ENCODE measurements at regions not wholly inside any gene's neighbourhood (a gene's known extent, or its start where the extent isn't known, plus 50 kb on each side); places are given as distances from the start of the nearest gene placed in this dataset.

GRCh38 chr15:45794712-45795439, 160.0 kb downstream of the SQOR start:
- in situ Hi-C loops (cut with MboI) = no loop called here
- no peaks in the 10 kb centered on the region for H3K27me3 ChIP-seq (replicated peaks in 1 of 2; ENCODE audit: control insufficient read depth in 2 of 2, insufficient read depth in 2 of 2, low read length in 1 of 2)
- H3K4me3 ChIP-seq = no peak overlapping the region
- no TSS peak for BruUV-seq (replicated peaks)
- H3K9me3 ChIP-seq (replicated peaks; ENCODE audit: control insufficient read depth, insufficient read depth, low read length) = no peaks in the 10 kb centered on the region
- no peak overlapping the region for H3K4me2 ChIP-seq (ENCODE audit: control insufficient read depth, insufficient read depth)
- 20% methylated on average over 6 of the region's 6 CpGs for WGBS (ENCODE audit: insufficient coverage, insufficient replicate concordance, low lambda C conversion rate, missing lambda C conversion rate)
- RAD21 ChIA-PET (ENCODE audit: unreplicated experiment) = interaction anchor here (1.3 to 1.8 kb wide), 2 partner anchors 80 to 90 kb away, joined by 3 to 6 read pairs; no protein-coding TSS in a partner anchor
- FAIRE-seq = no peak
- no peak overlapping the region for H2AFZ ChIP-seq (ENCODE audit: control insufficient read depth, low read depth, low read length)
- CTCF ChIA-PET = interaction anchor here (0.5 to 3.9 kb wide), 21 partner anchors 8 to 1111 kb away, joined by 3 to 24 read pairs (median 3); no protein-coding TSS in a partner anchor
- H3K9ac ChIP-seq (ENCODE audit: control insufficient read depth, insufficient read depth, low read length) = no peak overlapping the region
- TF ChIP-seq ZNF24 (IDR thresholded peaks at IDR 0.05) = no peak
- TF ChIP-seq ATF3 (IDR thresholded peaks at IDR 0.05; ENCODE audit: borderline replicate concordance, extremely low read depth, low read depth, low read length) = no peak
- TF ChIP-seq NFYA (IDR thresholded peaks at IDR 0.05; ENCODE audit: borderline replicate concordance, low read depth, low read length) = no peak
- TF ChIP-seq SP1 (IDR thresholded peaks at IDR 0.05; ENCODE audit: low read depth, low read length) = no peak
- TF ChIP-seq NBN (IDR thresholded peaks at IDR 0.05) = no peak
- no peak for DNase-seq (ENCODE audit: low read depth, low spot score)
- SMC1A ChIA-PET (ENCODE audit: uncharacterized antibody, unreplicated experiment) = interaction anchor here (0.7 to 2.7 kb wide), 4 partner anchors 17 to 517 kb away, joined by 3 to 10 read pairs (median 4); no protein-coding TSS in a partner anchor
- H3K36me3 ChIP-seq (ENCODE audit: control insufficient read depth in 2 of 2, insufficient read depth in 2 of 2, low read length in 1 of 2) = no peaks in the 10 kb centered on the region
- H3K27ac ChIP-seq (ENCODE audit: control insufficient read depth, insufficient read depth) = no peak overlapping the region
- POLR2A ChIA-PET = no interaction called here
- no peaks in the 10 kb centered on the region for H3K79me2 ChIP-seq (ENCODE audit: control insufficient read depth, insufficient read depth, low read length)
- intact Hi-C loops (cut with micrococcal nuclease; ENCODE audit: unreplicated experiment) = loop anchor here (5.0 kb wide), 1 partner anchor 88 kb away; no protein-coding TSS in a partner anchor
- no peaks in the 10 kb centered on the region for H4K20me1 ChIP-seq (ENCODE audit: control insufficient read depth, insufficient read depth)
- no peaks in the 10 kb centered on the region for H3K4me1 ChIP-seq (ENCODE audit: control insufficient read depth, insufficient read depth, low read length)
- no peak for ATAC-seq

Measured in GM12878 (cell line).